ES-I3 (cell line): ENCODE measurements at regions not wholly inside any gene's neighbourhood (a gene's known extent, or its start where the extent isn't known, plus 50 kb on each side); places are given as distances from the start of the nearest gene placed in this dataset.

ENCODE experiments used
- H3K36me3 ChIP-seq: 2 replicates; pipeline ENCODE4 v1.6.1; 2013; ENCODE audit warnings: mild to moderate bottlenecking, low read length, control low read depth, moderate library complexity; ENCODE audit not compliant: insufficient read depth
- H3K4me1 ChIP-seq: 2 replicates; pipeline ENCODE4 v1.6.1; 2013; ENCODE audit warnings: mild to moderate bottlenecking, control low read depth, low read length; ENCODE audit not compliant: insufficient read depth
- H3K9ac ChIP-seq: 2 replicates; pipeline ENCODE4 v1.6.1; 2013; ENCODE audit warnings: low read depth, mild to moderate bottlenecking, low read length, moderate library complexity
- H3K9me3 ChIP-seq: 2 replicates; pipeline ENCODE4 v1.6.1; 2013; ENCODE audit warnings: mild to moderate bottlenecking, low read length, moderate library complexity; ENCODE audit not compliant: control insufficient read depth, insufficient read depth

DNA sequence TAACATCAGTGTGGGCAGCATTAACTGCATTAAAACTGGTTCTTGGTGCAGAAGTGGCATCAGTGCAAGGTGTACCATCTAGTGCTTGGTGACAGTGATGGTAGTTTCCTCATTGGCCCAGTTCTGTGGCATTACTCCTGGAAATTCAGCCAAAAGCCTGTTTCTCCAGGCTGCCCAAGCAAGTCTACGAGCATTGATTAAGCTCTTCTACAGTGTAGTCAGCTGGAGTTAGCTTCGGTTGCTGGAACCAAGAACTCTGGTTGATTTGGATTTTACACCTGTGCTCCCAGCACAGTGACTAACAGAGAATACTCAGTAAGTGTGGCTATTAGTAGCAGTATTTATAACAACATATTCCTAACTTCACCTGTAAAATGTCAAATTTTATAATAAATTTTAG lies 84.9 kb upstream of the ZDHHC17 start:
- H3K36me3 ChIP-seq: no peaks in the 10 kb centered on the region
- no peaks in the 10 kb centered on the region for H3K9me3 ChIP-seq
- H3K4me1 ChIP-seq: no peaks in the 10 kb centered on the region
- no peak overlapping the region for H3K9ac ChIP-seq

DNA sequence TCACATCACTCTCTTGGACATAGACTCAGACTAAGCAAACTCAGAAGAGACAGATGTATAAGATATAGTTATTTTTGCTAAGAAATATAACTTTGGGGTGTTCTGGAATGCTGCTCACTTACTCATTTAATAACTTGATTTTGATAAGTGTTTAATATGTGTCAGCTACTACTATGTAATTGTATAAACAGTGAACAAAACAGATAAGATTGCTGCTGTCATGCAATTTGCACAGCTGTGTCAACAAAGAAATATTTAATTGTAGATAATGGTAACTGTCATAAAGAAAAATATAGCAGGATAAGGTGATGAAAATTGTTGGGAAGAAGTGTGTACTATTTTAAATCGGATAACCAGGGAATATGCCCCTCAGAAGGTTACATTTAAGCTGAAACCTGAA lies 84.1 kb upstream of the ZDHHC17 start:
- Histone ChIP-seq H3K9me3 (no peaks in the 10 kb centered on the region), H3K9ac (no peak overlapping the region), H3K4me1 (no peaks in the 10 kb centered on the region)

GRCh38 chr12:76680940-76681339 lies 83.0 kb upstream of the ZDHHC17 start:
- no peak overlapping the region for H3K9ac ChIP-seq
- H3K9me3 ChIP-seq: no peaks in the 10 kb centered on the region
- no peaks in the 10 kb centered on the region for H3K4me1 ChIP-seq

More for the DNA sequence above, 84.1 kb upstream of the ZDHHC17 start:
- no peaks in the 10 kb centered on the region for H3K36me3 ChIP-seq

DNA sequence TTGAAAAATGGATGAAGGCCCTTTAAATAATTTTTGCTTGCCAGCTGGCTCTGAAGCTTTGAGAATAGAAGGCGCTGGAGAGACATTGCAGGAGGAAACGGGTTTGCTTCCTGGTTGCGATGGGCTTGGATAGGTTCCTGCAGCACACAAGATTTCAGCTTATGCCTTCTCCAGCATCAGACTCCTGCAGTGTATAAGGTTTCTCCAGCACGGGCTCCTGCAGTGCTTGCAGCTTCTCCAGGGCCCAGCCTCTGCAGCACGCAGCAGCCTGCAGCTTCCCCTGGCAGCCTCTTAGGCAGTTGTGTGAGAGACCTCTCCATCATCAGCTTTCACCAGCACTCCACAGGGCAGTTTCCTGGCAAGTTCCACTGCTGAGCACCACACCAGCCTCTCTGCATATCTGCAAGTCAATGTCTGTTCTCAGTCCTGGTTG lies 78.7 kb upstream of the ZDHHC17 start:
- no peak overlapping the region for H3K9ac ChIP-seq
- peaks cover 7% of the 10 kb centered on the region; the same call in 1 of the 2 replicates for H3K4me1 ChIP-seq
- H3K36me3 ChIP-seq: no peaks in the 10 kb centered on the region
- H3K9me3 ChIP-seq: no peaks in the 10 kb centered on the region

More at GRCh38 chr12:76680940-76681339, 83.0 kb upstream of the ZDHHC17 start:
- H3K36me3 ChIP-seq: no peaks in the 10 kb centered on the region

DNA sequence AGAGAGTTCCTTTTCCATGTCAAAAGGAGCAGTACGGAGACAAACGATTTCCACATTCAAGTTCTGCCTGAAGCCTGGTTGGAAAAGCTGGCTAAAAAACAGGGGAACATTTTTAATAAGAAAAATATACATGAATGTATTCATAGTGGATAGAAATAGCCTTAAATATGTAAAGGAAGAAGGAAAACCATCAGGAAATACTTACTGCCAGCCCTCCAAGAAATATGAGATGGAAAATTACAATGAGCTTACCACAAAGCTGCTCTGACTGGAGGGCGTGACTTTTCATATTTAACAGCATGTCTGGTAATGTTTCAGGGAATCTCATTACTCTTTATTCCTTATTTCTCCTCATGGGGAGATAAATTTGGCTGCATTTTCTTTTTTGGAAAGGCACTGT lies 75.9 kb upstream of the ZDHHC17 start:
- Histone ChIP-seq H3K4me1 (peaks cover 7% of the 10 kb centered on the region), H3K9me3 (no peaks in the 10 kb centered on the region), H3K9ac (no peak overlapping the region), H3K36me3 (no peaks in the 10 kb centered on the region)

DNA sequence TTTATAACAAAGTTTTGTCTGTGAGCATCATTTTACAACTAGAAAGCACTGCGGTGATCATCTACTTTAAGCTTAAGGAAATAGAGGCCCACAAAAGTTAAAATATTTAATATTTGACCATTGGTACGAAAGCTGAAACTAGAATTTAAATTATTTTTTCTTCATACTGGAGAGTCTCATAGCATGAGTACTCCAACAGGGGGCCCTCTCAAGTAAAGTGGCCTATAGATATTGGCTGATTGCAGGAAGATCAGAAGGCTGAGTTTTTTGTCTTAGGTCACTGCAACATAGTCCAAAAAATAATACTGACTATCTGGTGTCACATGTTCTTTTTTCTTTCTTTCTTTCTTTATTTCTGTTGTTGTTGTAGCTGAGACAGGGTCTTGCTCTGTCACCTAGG lies 75.3 kb upstream of the ZDHHC17 start:
- H3K4me1 ChIP-seq: peaks cover 7% of the 10 kb centered on the region
- no peaks in the 10 kb centered on the region for H3K36me3 ChIP-seq
- H3K9me3 ChIP-seq: no peaks in the 10 kb centered on the region
- no peak overlapping the region for H3K9ac ChIP-seq

DNA sequence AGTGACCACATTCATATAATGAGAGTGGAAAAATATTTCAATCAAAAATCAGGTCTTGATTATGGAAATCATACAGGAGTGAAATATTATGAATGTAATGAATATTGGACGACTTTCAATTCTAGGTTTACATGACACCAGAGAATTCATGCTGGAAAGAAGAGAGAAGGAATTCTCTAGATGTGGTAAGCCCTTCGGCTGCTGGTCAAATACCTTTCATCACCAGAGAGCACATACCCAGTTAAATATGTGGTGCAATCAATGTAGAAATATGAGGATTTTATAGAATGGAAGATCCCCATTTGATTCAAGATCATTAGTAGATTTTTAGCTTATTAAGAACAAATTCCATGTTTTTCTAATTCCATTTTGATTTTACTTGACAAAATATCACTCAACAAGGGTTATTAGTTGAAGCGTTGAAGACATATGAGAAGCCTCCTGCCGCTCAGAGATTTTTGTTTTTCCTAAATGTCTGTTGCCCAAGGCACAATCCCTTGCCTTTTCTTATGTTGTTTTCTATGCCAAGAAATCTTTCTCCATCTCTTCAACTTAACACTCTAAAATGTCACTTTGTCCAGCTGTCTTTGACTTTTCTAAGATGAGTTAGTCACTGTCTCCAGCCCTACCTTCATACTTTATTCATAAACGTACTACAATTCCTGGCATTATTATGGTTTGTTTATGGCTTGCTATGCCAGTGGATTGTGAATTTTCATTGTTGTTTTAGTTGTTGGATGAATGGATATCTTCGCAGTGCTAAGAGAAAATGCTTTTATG lies 72.8 kb upstream of the ZDHHC17 start:
- no peak overlapping the region for H3K9ac ChIP-seq
- no peaks in the 10 kb centered on the region for H3K9me3 ChIP-seq
- peaks cover 7% of the 10 kb centered on the region for H3K4me1 ChIP-seq
- no peaks in the 10 kb centered on the region for H3K36me3 ChIP-seq

- H3K9ac ChIP-seq: no peak overlapping the region
- H3K9me3 ChIP-seq: no peaks in the 10 kb centered on the region
- peaks cover 3% of the 10 kb centered on the region for H3K4me1 ChIP-seq
- H3K36me3 ChIP-seq: no peaks in the 10 kb centered on the region
These were observed 71.1 kb upstream of the ZDHHC17 start for GRCh38 chr12:76692846-76693245.

DNA sequence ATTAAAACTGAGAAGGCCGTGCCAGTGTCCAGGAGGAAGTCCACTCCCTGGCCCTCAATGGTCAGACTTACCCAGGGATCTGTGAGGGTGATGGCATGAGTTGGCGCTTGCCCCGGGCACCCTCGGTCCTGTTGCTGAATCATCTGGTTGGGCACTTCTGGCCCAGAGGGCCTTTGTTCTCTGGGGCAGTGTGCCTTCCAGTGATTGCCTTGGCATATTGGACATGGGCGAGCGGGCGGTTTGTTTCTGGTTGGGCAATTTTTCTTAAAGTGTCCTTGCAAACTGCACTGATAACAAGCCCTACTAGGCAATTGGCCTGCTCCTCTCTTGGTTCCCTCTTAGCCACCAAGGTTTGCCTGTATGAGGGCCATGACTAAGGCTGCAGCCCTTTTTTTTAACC lies 69.5 kb upstream of the ZDHHC17 start:
- H3K9ac ChIP-seq: no peak overlapping the region
- no peaks in the 10 kb centered on the region for H3K36me3 ChIP-seq
- H3K4me1 ChIP-seq: peaks cover 12% of the 10 kb centered on the region
- H3K9me3 ChIP-seq: no peaks in the 10 kb centered on the region

DNA sequence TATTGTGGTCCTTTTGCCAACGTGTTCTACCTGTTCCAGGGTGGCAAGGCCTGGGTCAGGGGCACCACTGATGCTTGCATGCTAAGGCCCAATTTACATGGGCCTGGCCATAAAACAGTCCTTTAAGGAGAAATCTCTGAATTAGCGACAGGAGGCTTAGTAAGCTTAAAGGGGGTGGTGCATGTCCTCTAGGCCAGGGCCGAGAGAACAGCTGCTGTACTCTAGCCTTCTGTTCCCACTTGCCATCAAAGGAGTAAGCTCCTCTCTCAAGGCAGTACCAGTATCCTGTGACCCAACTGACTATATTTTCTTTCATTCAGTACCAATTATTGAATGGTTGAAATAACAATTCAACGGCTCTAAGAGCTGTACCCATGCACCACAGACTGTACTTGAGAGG lies 67.7 kb upstream of the ZDHHC17 start:
- Histone ChIP-seq H3K36me3 (no peaks in the 10 kb centered on the region), H3K9me3 (no peaks in the 10 kb centered on the region), H3K4me1 (peaks cover 12% of the 10 kb centered on the region), H3K9ac (no peak overlapping the region)

DNA sequence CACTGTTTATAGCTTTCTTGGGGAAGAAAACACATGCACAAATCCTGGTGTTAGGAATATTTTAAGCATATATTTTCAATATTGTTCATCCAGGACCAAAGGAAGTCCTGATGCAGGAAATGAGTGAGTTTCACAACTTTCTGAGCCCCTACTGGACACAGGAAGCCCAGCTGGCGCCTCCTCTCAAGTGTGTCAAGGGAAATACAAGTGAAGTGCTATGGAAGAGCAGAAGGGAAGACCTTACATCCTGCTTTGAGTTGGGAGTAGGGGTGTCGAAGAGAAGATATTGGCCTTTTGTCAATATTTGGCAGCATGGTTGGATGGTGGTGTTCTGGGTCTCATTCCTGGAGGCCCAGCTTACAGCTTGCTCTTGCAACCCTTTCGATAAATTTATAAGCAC lies 66.1 kb upstream of the ZDHHC17 start:
- no peaks in the 10 kb centered on the region for H3K36me3 ChIP-seq
- peaks cover 12% of the 10 kb centered on the region for H3K4me1 ChIP-seq
- no peak overlapping the region for H3K9ac ChIP-seq
- no peaks in the 10 kb centered on the region for H3K9me3 ChIP-seq

DNA sequence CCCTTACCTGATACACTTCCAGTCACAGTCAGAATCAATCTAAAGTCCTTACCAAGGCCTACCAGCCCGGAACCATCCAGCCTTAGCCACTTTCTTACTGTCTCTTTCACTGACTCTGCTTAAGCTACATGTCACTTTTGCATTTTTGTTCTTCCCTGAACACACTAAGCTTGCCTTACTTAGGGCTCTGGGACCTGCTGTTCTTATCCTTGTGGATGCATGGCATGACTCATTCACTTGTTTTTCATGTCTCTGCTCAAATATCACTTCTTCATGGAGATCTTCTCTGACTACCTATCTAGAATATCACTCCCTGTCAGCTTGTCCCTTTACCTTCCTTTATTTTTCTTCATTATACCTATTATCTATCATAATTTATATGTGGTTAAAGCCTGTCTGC lies 65.6 kb upstream of the ZDHHC17 start:
- Histone ChIP-seq H3K9me3 (no peaks in the 10 kb centered on the region), H3K9ac (no peak overlapping the region), H3K36me3 (no peaks in the 10 kb centered on the region), H3K4me1 (peaks cover 12% of the 10 kb centered on the region)

GRCh38 chr12:76698966-76699365 lies 64.9 kb upstream of the ZDHHC17 start:
- Histone ChIP-seq H3K4me1 (peaks cover 12% of the 10 kb centered on the region), H3K9me3 (no peaks in the 10 kb centered on the region), H3K36me3 (no peaks in the 10 kb centered on the region)

DNA sequence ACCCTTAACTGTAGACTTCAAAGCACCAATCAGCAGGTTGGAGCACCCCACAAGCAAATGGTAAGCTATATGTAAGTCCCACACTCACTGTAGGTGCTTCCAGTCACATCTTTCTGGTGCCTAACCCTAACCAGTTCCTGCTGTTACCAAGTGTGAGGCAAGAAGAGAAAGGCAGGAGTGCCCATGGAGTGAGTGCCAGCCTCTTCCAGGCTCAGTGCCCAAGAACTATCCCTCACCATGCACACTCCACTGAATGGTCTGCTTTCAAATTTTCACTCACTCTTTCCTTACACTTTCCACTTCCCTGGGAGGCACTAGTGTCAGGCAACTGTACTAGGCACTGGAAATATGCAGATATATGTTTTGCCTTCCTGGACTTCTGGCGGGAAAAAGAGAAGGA lies 62.2 kb upstream of the ZDHHC17 start:
- H3K9ac ChIP-seq: no peak overlapping the region
- peaks cover 12% of the 10 kb centered on the region for H3K4me1 ChIP-seq
- H3K9me3 ChIP-seq: no peaks in the 10 kb centered on the region
- no peaks in the 10 kb centered on the region; the same call in 1 of the 2 replicates for H3K36me3 ChIP-seq

More at GRCh38 chr12:76698966-76699365, 64.9 kb upstream of the ZDHHC17 start:
- no peak overlapping the region for H3K9ac ChIP-seq

- Histone ChIP-seq H3K9me3 (no peaks in the 10 kb centered on the region), H3K36me3 (no peaks in the 10 kb centered on the region; the same call in 1 of the 2 replicates), H3K4me1 (peaks cover 10% of the 10 kb centered on the region), H3K9ac (no peak overlapping the region)
These were observed 61.0 kb upstream of the ZDHHC17 start for GRCh38 chr12:76702946-76703345.
